HK-2 (cell line): ENCODE measurements at regions not wholly inside any gene's neighbourhood (a gene's known extent, or its start where the extent isn't known, plus 50 kb on each side); places are given as distances from the start of the nearest gene placed in this dataset.

ENCODE experiments used
- DNase-seq: peaks from one replicate; pipeline ENCODE4 v3.0.0-alpha.2; 2018; ENCODE audit not compliant: unreplicated experiment

DNA sequence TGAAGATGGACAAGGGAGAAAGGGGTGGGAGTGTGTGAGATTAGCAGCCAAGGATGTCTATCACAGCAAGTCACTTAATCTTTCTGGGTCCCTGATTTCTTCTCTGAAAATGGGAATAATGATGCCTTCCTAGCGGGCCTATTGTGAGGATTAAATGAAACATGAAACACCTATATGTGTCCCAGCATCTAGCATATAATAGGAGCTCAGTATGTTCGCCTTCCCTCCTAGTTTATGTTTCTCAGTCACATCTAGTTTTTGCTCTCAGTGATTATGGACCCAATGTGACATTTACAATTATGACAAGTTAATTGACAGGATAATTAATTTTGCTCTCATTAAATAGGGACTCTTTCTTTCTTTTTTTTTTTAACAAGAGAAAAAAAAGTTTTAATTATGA is 252.9 kb downstream of the SNX13 start:
- DNase-seq = no peak

DNA sequence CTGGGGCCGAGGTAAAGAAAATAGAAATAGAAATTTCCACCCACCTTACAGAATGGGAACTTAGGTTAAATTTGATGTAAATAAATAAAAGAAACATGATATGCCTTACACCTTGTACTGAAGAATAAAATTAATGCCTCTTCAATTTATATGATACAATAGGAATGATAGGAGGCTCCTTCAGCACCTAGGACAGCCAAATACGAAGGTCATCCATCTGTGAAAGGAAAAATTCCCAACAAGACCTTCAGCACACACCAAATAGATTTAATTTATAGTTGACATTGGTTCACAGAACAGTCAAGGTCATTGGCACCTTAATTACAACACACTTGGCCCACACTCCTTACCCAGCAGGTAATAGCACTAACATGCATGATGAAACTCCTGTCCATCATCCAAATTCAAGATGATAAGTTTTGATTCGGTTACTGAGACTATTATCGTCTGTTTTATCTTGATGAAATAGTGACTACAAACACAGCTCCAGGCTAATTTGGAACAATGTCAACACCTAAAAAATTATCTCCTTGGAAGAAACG is 250.9 kb downstream of the SNX13 start:
- DNase-seq = no peak

DNA sequence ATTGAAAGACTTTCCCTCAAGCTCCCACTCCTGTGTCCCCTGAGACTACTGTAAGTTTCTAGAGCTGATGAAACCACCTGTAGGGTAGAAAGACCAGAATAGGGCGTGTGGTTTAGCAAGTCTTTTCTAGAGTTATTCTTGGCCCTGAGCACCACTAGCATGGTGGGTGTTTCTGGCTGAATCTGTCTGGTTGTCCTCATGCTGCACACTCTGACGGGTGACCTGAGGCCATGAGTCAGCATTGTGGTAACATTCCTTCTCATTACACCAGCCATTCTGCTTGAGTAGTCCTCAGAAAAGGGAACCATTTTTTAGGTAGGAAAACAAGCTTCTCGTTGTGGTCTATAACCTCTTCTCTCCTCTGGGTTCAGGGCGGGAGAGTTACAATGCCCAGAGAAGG is 250.3 kb downstream of the SNX13 start:
- DNase-seq = peak; percentile 53

DNA sequence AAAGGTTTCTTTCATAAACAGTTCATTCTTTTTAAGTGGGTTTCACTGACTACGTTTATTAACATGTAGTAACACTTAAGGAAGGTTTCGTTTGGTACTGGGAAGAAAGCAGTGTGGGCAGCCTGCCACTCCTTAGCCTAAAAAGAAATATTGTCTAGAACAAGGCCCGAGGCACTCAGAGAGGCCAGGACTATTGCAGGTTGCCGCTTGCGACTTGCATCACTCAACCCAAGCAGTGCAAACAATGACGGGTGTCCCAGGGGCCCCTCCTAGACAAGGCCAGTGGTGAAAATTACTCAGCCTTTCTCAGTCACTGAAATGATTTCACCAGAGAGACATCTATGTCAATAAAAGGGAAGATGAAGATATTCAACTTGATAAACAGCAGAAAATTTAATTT is 243.9 kb downstream of the SNX13 start:
- DNase-seq = no peak

DNA sequence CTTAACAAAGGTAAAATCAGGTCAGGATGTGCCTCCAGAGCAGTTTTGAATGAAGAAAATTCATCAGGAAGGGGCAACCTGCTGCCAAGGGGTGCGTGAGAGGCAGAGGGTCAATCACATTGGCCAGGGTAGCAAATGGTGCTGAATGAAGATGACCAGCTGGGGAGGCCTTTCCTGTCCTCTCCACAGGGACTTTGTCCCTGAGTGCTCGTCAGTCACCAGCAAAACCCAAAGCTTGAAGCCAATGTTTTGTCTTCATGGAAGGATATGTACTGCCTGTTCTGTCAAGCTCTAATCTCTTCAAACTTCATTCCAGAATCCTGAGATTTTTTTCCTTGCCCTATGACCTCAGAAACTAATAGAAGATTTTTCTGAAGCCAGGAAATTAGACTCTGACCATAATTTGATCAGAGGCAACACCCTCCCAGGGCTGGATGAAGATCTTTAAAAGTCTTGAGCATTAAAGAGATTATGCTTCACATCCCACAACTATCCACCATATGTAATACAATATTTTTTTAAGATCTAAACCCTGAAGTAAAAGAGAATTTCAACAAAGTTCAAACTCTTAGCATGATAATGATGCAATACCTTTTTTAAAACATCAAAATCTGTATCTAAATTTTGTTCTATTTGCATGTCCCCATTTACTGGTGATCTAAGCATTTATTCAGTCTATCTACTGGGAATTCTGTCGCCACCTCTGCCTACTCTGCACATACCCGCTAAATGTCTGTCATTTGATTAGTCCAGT is 243.0 kb downstream of the SNX13 start:
- no peak for DNase-seq

DNA sequence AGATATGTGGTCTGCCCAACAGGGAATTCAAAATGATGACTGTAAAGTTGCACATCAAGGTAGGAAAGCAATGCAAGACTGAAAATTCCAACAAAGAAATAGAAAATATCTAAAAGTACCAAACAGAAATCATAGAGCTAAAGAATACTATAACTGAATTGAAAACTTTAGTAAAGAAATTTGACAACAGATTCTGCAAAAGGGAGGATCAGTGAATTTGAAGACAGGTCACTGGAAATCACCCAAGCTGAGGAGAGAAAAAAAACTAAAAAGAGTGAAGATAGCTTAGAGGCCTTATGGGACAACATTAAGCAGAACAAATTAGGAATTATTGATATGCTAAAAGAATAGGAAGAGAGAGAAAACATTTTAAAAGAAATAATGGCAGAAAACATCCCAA is 240.6 kb downstream of the SNX13 start:
- no peak for DNase-seq

DNA sequence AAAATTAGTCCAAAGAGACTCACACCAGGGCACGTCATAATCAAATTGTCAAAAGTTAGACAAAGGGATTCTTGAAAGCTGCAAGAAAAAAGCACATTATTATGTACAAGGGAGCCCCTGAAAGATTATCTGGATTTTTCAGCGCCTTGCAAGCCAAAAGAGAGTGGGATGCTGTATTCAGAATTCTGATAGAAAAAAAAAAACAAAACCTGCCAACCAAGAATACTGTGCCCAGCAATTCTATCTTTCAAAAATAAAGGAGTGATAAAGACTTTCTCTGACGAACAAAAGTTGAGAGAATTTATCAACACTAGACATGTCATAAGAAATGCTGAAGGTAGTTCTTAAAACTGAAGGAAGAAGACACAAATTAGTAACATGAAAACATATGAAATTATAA is 240.2 kb downstream of the SNX13 start:
- no peak for DNase-seq

DNA sequence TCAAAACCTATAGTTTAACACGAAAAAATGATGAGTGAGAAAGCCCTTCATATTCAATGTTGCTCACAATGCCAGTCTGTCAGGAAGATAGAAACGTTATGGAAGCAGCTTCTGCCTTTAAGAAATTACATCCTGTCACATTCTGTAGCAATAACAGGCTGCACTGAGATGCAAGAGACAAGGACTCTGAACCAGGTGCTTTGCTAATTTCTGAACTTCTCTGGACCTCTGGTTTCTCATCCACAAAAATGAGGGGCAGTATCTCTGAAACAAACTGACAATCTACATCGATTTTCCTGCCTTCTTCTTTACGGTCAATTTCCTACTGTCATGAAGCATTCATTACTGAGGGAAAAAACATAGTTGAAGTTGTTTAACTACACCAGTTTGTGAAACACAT is 234.0 kb downstream of the SNX13 start:
- DNase-seq = no peak

DNA sequence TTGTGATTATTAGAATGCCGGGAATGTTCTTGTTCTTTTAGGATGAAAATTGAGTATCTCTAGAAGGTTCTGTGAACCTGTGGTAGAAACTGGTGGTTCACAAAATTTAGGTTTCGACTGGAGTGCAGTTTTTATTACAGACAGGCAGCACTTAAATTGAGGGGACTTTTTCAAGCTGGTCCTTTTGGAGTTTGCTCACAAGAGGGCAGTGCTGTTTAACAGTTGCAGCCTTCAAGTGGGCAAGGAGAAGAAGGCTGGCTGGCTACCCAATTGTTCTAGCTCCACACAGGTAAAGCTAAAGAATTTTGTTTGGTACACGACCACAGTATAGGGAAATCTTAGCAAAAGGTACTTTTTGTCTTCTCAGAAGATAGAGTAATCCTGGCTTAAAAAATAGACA is 233.6 kb downstream of the SNX13 start:
- peak; percentile 26 for DNase-seq

DNA sequence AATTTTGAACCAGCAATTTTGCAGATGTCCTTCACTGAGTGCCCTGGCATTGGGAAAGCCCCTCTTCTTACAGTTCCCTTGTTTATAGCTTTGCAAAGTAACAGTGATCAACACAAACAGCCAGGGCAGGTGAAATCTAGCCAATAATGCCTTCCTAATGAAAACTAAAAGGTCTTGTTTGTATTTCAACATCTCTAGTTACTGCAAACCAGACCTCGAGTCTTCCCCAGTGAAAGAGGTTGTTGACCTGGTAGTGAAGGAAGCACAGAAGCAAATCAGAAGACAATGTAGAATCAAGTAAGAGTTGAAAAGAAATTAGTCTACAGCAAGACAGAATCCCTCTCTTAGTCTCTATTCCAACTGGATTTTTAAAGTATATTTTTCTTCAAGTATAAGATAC is 231.2 kb downstream of the SNX13 start:
- no peak for DNase-seq

DNA sequence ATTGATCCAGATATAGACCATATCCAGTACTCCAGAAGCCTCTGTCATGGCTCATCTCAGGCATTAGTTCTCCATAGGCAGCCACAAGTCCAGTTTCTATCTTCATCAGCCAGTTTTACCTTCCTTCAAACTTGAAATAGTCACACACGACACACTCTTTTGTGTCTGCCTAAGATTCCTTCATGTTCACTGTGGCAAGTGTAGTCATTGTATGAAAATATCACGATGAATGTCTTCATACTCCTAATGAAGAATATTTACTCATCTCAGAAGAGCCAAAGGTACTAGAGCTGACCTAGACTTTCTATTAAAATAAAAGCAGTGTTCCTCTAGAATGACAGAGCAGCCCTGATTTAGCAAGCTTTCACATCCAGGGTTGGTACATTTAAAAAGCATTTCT is 230.7 kb downstream of the SNX13 start:
- DNase-seq = no peak

DNA sequence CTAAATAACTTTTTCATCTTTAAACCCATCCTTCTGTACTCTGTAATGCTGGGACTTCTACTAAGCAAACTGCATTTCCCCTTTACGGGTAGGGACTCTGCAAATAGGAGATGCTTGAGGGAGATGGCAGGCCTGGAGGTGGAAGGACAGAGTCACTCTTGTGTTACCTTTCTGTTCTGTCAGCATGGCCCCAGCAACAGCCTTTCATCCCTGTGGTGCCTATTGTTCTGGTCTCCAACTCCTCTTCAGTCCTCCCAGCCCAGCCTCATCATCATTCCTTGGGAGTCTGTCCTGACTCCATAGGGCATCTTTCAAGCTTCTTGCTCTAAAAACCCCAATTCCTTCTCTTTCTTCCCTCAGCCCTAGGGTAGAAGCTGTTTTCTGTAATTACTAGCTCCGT is 230.0 kb downstream of the SNX13 start:
- no peak for DNase-seq

DNA sequence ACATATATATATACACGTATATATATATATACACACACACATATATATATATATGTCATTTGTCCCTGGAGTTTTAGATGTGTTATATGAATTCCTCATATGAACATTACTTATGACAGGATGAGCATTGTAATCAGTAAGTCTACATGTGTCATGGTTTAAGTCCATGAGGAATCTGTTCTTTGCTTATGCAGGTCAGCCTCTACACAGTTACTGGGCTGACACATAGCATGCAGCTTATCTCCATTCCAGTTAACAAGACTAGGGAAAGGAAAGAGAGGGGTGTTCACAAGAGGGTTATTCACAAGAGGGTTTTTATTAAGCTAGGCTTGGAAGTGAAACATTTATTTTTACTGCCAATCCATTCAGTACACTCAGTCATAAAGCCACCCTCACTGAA is 226.7 kb downstream of the SNX13 start:
- no peak for DNase-seq

DNA sequence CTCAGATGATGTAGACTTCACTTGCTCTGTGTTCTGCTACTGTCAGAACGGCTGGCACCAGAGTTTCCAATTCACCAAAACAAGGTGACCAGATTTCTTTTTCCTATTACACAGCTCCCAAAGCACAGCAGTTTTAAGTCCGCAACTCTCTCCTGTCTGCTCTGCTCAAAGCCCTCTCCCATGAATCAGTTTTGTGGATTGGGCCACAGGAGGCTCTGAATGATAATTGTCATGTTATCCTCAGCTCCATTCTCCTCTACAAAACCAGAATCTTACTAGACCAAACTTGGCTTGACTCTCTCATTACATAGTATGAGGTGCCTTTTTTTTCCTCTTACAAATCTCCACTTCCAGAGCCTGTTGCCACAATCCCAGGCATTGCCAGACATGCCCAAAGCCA is 223.5 kb downstream of the SNX13 start:
- no peak for DNase-seq

DNA sequence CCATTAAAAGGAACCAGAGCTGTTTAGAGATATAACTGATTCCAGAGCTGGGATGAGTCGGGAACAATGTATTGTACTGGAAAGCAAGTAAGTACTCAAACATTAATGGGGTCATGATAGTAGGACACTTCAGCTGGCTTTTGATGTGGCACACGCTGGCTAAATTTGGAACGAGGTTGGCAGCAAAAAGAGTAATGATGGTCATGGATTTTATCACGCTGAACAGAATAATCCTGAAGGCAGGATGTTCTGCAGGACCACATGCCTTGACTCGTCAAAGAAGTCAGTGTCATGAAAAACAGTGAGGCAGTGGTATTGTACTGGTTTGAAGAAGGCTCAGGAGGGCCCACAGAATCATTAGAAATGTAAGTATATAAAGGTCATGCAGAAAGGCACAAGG is 220.3 kb downstream of the SNX13 start:
- no peak for DNase-seq

DNA sequence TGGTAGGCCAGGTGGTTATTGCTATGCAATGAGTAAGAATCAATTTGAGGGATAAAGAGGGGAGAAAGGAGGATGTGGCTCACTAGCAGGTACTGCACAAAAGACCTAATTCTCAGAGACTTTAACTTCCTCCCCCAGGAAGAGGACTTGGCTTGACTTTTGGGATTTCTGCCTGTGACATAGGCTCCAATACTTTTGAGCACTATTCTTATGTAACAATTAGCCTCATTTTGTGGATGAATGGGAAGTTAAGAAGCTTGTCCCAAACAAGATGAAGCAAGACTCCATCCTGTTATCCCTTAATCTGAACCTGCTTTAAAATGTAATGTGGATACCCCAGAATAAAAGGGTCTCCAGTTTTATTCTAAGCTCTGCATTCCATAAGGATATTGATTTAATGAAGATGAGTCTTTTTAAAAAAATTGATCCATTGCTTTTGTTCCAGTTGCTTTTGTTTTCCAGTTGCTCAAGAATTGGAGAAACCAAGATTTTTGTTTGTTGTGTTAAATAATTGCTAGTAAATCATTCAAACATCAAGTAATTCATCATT is 218.5 kb downstream of the SNX13 start:
- no peak for DNase-seq

DNA sequence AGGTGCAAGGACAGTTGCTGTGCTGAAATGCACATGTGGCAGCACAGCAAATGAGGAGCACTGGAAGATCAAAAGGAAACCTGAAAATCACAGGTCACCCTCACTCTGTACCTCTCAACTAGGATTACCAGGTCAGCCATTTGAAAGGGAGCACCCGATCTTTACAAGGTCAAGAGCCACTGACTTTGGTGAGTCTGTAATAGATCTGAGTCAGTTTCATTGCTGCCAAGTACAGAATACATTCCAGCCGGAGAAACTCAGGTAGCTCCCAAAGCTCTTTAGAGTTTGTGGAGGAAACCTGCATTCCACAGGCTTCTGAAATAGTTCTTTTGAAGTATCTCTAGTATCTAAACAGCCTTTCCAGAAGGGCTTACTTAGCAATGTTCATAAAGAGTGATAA is 217.5 kb downstream of the SNX13 start:
- DNase-seq = no peak

DNA sequence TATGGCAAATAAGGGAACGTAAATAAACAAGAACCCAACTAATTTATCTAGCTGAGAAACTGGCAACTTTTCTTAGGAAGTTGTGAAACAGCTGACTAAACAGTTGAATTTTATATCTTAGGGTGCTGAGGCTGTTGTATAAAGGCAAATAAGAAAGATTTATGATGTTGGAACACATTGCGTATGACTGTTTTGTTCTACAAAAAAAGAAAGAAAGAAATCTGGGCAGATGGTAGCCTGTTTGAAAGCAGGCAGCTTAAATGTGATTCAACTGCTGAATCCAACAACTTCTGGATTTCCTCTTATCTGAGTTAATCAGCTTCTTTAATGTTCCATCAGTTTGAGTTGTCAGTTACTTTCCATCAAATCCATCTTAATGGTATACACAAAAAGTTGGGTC is 214.5 kb downstream of the SNX13 start:
- no peak for DNase-seq

DNA sequence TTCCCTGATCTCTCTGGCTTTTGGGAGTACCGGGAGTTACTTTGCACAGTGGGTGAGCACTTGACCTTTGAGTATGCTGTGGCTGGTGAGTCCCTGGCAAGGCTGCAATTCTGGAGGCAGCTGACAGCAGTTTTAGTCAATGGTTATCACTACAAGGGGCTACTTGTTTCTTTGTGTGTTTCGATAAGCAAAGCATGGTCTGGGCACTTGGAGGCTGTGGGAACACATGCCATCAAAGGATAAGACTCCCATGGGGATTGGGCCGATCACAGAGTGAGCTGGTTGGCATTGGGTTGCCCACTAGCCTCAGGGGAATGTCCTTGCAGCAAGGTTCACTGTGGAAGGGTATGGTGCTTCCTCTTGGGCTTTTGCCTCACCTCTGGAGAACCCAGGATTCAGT is 208.2 kb downstream of the SNX13 start:
- DNase-seq = no peak
